GM23338 (cell line): ENCODE measurements at regions not wholly inside any gene's neighbourhood (a gene's known extent, or its start where the extent isn't known, plus 50 kb on each side); places are given as distances from the start of the nearest gene placed in this dataset.

Source experiments
- ATAC-seq: fragments of 200-7000 bp; cut with Tn5 transposase; 3 replicates; pipeline ENCODE4 v1.9.1; 2020
- DNase-seq: peaks from one replicate; pipeline ENCODE4 v3.0.0-alpha.2; 2015; ENCODE audit warnings: low spot score
- H2AFZ ChIP-seq: fragments of 200-600 bp; sonication (generic); 2 replicates; pipeline ENCODE4 v1.8.0; 2016; ENCODE audit warnings: antibody characterized with exemption, mild to moderate bottlenecking, moderate library complexity
- H3F3A ChIP-seq: fragments of 200-600 bp; sonication (generic); replicated peaks from 2 replicates; pipeline ENCODE4 v1.8.0; 2017; ENCODE audit warnings: antibody characterized with exemption, mixed run types, low read depth
- H3K27ac ChIP-seq: fragments of 200-600 bp; sonication (generic); 2 replicates; pipeline ENCODE4 v1.6.1; 2016; ENCODE audit warnings: low read depth
- H3K27me3 ChIP-seq: fragments of 200-600 bp; sonication (generic); 2 replicates; pipeline ENCODE4 v1.8.0; 2016; ENCODE audit warnings: mild to moderate bottlenecking, mixed run types, moderate library complexity; ENCODE audit not compliant: insufficient read depth
- H3K36me3 ChIP-seq: fragments of 200-600 bp; sonication (generic); 2 replicates; pipeline ENCODE4 v1.8.0; 2016; ENCODE audit warnings: mild to moderate bottlenecking; ENCODE audit not compliant: insufficient read depth
- H3K4me1 ChIP-seq: fragments of 200-600 bp; sonication (generic); 2 replicates; pipeline ENCODE4 v1.8.0; 2016; ENCODE audit warnings: mild to moderate bottlenecking, moderate library complexity; ENCODE audit not compliant: insufficient read depth
- H3K4me2 ChIP-seq: fragments of 200-600 bp; sonication (generic); 2 replicates; pipeline ENCODE4 v1.7.1; 2017; ENCODE audit warnings: mixed run types
- H3K4me3 ChIP-seq: fragments of 200-600 bp; sonication (generic); 2 replicates; pipeline ENCODE4 v1.6.1; 2016; ENCODE audit warnings: mixed run types
- H3K79me2 ChIP-seq: fragments of 200-600 bp; sonication (generic); replicated peaks from 2 replicates; pipeline ENCODE4 v1.8.0; 2017; ENCODE audit warnings: mild to moderate bottlenecking; ENCODE audit not compliant: insufficient read depth
- H3K9me2 ChIP-seq: fragments of 200-600 bp; sonication (generic); 2 replicates; pipeline ENCODE4 v1.8.0; 2017; ENCODE audit not compliant: insufficient read depth
- H4K20me1 ChIP-seq: fragments of 200-600 bp; sonication (generic); replicated peaks from 2 replicates; pipeline ENCODE4 v1.8.0; 2017; ENCODE audit warnings: mild to moderate bottlenecking; ENCODE audit not compliant: insufficient read depth
- H3K27ac Mint-ChIP-seq: 2 replicates; pipeline ENCODE4 v1.8.0; 2020; ENCODE audit warnings: inconsistent platforms, mild to moderate bottlenecking, moderate library complexity, mixed read lengths
- H3K27me3 Mint-ChIP-seq: 3 replicates; pipeline ENCODE4 v1.8.0; 2022; ENCODE audit warnings: low read depth, mild to moderate bottlenecking, moderate library complexity, mixed read lengths, inconsistent platforms; ENCODE audit not compliant: insufficient read depth, poor library complexity
- H3K36me3 Mint-ChIP-seq: 3 replicates; pipeline ENCODE4 v1.8.0; 2021; ENCODE audit warnings: low read depth, mild to moderate bottlenecking, inconsistent platforms, moderate library complexity, mixed read lengths
- H3K4me1 Mint-ChIP-seq: 3 replicates; pipeline ENCODE4 v1.8.0; 2020; ENCODE audit warnings: mild to moderate bottlenecking, inconsistent platforms, mixed read lengths
- H3K4me3 Mint-ChIP-seq: 3 replicates; pipeline ENCODE4 v1.8.0; 2021; ENCODE audit warnings: moderate library complexity, mild to moderate bottlenecking, inconsistent platforms, mixed read lengths
- H3K9me3 Mint-ChIP-seq: 3 replicates; pipeline ENCODE4 v1.8.0; 2020; ENCODE audit warnings: moderate library complexity, mild to moderate bottlenecking, inconsistent platforms, mixed read lengths
- CREB1 ChIP-seq: fragments of 250-450 bp; sonication (Bioruptor Pico); IDR thresholded peaks from 2 replicates; pipeline ENCODE4 v1.5.0; 2020; ENCODE audit warnings: low read depth, mild to moderate bottlenecking, moderate library complexity
- JUNB ChIP-seq: IDR thresholded peaks from one replicate; pipeline ENCODE4 v1.6.1; 2016; ENCODE audit warnings: antibody characterized with exemption; ENCODE audit not compliant: unreplicated experiment
- POLR2AphosphoS5 ChIP-seq: IDR thresholded peaks from 2 replicates; pipeline ENCODE4 v1.6.1; 2016; ENCODE audit warnings: antibody characterized with exemption, low read depth
- TF ChIP-seq, protein P1 (sequence below), 2 experiments: fragments of 200-600 bp in 1 of 2; sonication (generic) in 1 of 2; conservative IDR thresholded peaks; 2 replicates each; pipeline versions ENCODE4 v1.5.1 to v1.6.1; 2016 to 2017; ENCODE audit warnings: antibody characterized with exemption in 2 of 2, low read depth in 2 of 2, mild to moderate bottlenecking in 2 of 2, moderate library complexity in 1 of 2
- TF ChIP-seq, protein P2 (sequence below): IDR thresholded peaks from 2 replicates; pipeline ENCODE4 v1.6.1; 2016; ENCODE audit warnings: antibody characterized with exemption
- TF ChIP-seq, protein P3 (sequence below): IDR thresholded peaks from one replicate; pipeline ENCODE4 v1.6.1; 2018; ENCODE audit warnings: antibody characterized with exemption; ENCODE audit not compliant: unreplicated experiment
- TF ChIP-seq, protein P4 (sequence below): fragments of 250-450 bp; sonication (Bioruptor Pico); IDR thresholded peaks from 2 replicates; pipeline ENCODE4 v1.5.0; 2020; ENCODE audit warnings: mild to moderate bottlenecking, moderate library complexity

DNA sequence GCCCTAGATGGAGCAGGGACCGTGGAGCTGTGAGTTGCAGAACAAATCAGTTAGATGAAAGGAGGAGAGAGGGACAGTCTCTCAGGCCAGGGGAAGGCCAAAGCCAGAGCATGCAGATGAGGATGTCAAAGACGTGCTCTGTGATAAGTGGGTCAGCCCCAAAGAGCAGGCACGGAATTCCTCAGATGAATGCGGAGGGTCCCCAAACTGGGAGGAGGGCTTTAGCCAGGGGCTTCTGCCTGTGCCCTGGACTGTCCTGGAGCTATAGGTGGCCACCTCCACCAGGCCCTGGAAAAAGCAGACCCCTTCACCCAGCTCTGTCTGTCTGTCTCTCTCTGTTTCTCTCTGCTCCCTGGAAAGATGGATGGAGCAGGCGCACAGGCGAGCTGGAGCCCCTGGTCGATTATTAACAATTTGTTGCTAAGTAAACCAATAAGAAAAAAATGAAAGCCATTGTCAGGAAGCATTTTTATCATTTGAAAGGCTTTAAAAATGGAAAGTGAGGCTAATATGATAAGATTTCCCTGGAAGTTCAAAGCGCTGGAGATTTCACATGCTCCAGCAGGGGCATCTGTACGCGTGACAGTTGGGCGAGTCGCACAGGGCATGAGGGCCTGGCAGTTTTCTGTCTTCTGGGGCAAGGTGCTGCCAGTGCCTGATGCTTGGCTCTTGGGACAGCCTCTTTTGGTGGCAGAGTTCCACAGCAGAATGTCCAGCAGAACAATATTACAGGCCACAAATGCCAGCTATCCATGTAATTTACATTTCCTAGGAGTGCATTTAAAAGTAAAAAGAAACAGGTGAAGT is 241.0 kb downstream of the GLI2 start (continued):
- TF ChIP-seq, protein P1, sequence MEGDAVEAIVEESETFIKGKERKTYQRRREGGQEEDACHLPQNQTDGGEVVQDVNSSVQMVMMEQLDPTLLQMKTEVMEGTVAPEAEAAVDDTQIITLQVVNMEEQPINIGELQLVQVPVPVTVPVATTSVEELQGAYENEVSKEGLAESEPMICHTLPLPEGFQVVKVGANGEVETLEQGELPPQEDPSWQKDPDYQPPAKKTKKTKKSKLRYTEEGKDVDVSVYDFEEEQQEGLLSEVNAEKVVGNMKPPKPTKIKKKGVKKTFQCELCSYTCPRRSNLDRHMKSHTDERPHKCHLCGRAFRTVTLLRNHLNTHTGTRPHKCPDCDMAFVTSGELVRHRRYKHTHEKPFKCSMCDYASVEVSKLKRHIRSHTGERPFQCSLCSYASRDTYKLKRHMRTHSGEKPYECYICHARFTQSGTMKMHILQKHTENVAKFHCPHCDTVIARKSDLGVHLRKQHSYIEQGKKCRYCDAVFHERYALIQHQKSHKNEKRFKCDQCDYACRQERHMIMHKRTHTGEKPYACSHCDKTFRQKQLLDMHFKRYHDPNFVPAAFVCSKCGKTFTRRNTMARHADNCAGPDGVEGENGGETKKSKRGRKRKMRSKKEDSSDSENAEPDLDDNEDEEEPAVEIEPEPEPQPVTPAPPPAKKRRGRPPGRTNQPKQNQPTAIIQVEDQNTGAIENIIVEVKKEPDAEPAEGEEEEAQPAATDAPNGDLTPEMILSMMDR (conservative IDR thresholded peaks at IDR 0.05; ENCODE audit: low read depth in 2 of 2), result no peak
- no peak for TF ChIP-seq JUNB

DNA sequence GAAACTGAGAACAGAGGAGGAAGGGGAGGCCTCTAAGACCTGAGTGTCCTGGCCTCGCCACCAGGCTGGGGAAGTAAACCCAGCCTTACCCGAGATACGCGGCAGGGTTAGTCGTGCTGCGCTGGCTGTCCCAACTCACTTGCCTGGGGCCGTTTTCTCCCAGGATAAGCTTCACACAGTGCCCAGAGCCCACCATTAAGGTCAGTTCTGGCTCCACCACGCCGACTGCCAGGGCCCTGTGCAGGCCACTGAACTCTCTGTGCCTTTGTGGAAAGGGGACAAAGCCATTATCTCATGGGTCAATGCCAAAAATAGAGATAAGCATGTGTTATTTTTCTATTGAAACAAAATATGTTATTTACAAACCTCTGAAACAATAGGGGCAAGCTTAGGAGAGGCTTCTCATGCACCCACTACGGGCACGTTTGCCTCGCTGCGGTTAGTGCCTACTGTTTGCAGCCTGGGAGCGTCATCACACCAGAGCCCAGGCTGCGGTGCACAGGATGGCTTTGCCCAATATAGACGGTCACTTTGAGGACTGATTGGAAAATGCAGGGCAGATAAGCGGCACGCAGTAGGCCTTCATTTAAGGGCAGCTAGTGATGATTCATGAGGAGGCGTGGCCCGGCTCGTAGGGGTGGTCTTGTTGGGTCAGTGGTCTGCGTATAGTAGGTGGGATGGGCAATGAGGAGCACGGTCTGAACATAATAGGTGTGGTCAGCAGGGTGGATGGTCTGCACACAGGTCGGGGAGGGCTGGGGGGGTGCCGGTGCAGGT is 242.1 kb downstream of the GLI2 start:
- no peaks in the 10 kb centered on the region for H3K27me3 ChIP-seq
- H3K27ac Mint-ChIP-seq, result no peak overlapping the region
- H2AFZ ChIP-seq, result no peak overlapping the region
- H3K27me3 Mint-ChIP-seq, result peaks cover 11% of the 10 kb centered on the region
- H4K20me1 ChIP-seq, result peaks cover 14% of the 10 kb centered on the region
- H3K9me3 Mint-ChIP-seq, result no peaks in the 10 kb centered on the region
- H3K4me3 ChIP-seq, result no peak overlapping the region
- peaks cover 12% of the 10 kb centered on the region for H3K36me3 ChIP-seq
- no peaks in the 10 kb centered on the region for H3K79me2 ChIP-seq
- no peak overlapping the region for H3K4me3 Mint-ChIP-seq
- no peak overlapping the region for H3K4me2 ChIP-seq
- 0 out of 2 replicates have a peak overlapping the region, but pooled peaks have one; percentile 14 for H3K27ac ChIP-seq
- no peak for DNase-seq
- H3F3A ChIP-seq, result no peaks in the 10 kb centered on the region
- H3K4me1 Mint-ChIP-seq, result peaks cover 11% of the 10 kb centered on the region
- peaks cover 8% of the 10 kb centered on the region for H3K4me1 ChIP-seq
- ATAC-seq, result no peak
- peaks cover 60% of the 10 kb centered on the region for H3K36me3 Mint-ChIP-seq
- H3K9me2 ChIP-seq, result no peaks in the 10 kb centered on the region
- TF ChIP-seq, protein P2, sequence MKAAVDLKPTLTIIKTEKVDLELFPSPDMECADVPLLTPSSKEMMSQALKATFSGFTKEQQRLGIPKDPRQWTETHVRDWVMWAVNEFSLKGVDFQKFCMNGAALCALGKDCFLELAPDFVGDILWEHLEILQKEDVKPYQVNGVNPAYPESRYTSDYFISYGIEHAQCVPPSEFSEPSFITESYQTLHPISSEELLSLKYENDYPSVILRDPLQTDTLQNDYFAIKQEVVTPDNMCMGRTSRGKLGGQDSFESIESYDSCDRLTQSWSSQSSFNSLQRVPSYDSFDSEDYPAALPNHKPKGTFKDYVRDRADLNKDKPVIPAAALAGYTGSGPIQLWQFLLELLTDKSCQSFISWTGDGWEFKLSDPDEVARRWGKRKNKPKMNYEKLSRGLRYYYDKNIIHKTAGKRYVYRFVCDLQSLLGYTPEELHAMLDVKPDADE, result no peak
- TF ChIP-seq, protein P3, sequence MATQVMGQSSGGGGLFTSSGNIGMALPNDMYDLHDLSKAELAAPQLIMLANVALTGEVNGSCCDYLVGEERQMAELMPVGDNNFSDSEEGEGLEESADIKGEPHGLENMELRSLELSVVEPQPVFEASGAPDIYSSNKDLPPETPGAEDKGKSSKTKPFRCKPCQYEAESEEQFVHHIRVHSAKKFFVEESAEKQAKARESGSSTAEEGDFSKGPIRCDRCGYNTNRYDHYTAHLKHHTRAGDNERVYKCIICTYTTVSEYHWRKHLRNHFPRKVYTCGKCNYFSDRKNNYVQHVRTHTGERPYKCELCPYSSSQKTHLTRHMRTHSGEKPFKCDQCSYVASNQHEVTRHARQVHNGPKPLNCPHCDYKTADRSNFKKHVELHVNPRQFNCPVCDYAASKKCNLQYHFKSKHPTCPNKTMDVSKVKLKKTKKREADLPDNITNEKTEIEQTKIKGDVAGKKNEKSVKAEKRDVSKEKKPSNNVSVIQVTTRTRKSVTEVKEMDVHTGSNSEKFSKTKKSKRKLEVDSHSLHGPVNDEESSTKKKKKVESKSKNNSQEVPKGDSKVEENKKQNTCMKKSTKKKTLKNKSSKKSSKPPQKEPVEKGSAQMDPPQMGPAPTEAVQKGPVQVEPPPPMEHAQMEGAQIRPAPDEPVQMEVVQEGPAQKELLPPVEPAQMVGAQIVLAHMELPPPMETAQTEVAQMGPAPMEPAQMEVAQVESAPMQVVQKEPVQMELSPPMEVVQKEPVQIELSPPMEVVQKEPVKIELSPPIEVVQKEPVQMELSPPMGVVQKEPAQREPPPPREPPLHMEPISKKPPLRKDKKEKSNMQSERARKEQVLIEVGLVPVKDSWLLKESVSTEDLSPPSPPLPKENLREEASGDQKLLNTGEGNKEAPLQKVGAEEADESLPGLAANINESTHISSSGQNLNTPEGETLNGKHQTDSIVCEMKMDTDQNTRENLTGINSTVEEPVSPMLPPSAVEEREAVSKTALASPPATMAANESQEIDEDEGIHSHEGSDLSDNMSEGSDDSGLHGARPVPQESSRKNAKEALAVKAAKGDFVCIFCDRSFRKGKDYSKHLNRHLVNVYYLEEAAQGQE, result no peak
- TF ChIP-seq, protein P4, sequence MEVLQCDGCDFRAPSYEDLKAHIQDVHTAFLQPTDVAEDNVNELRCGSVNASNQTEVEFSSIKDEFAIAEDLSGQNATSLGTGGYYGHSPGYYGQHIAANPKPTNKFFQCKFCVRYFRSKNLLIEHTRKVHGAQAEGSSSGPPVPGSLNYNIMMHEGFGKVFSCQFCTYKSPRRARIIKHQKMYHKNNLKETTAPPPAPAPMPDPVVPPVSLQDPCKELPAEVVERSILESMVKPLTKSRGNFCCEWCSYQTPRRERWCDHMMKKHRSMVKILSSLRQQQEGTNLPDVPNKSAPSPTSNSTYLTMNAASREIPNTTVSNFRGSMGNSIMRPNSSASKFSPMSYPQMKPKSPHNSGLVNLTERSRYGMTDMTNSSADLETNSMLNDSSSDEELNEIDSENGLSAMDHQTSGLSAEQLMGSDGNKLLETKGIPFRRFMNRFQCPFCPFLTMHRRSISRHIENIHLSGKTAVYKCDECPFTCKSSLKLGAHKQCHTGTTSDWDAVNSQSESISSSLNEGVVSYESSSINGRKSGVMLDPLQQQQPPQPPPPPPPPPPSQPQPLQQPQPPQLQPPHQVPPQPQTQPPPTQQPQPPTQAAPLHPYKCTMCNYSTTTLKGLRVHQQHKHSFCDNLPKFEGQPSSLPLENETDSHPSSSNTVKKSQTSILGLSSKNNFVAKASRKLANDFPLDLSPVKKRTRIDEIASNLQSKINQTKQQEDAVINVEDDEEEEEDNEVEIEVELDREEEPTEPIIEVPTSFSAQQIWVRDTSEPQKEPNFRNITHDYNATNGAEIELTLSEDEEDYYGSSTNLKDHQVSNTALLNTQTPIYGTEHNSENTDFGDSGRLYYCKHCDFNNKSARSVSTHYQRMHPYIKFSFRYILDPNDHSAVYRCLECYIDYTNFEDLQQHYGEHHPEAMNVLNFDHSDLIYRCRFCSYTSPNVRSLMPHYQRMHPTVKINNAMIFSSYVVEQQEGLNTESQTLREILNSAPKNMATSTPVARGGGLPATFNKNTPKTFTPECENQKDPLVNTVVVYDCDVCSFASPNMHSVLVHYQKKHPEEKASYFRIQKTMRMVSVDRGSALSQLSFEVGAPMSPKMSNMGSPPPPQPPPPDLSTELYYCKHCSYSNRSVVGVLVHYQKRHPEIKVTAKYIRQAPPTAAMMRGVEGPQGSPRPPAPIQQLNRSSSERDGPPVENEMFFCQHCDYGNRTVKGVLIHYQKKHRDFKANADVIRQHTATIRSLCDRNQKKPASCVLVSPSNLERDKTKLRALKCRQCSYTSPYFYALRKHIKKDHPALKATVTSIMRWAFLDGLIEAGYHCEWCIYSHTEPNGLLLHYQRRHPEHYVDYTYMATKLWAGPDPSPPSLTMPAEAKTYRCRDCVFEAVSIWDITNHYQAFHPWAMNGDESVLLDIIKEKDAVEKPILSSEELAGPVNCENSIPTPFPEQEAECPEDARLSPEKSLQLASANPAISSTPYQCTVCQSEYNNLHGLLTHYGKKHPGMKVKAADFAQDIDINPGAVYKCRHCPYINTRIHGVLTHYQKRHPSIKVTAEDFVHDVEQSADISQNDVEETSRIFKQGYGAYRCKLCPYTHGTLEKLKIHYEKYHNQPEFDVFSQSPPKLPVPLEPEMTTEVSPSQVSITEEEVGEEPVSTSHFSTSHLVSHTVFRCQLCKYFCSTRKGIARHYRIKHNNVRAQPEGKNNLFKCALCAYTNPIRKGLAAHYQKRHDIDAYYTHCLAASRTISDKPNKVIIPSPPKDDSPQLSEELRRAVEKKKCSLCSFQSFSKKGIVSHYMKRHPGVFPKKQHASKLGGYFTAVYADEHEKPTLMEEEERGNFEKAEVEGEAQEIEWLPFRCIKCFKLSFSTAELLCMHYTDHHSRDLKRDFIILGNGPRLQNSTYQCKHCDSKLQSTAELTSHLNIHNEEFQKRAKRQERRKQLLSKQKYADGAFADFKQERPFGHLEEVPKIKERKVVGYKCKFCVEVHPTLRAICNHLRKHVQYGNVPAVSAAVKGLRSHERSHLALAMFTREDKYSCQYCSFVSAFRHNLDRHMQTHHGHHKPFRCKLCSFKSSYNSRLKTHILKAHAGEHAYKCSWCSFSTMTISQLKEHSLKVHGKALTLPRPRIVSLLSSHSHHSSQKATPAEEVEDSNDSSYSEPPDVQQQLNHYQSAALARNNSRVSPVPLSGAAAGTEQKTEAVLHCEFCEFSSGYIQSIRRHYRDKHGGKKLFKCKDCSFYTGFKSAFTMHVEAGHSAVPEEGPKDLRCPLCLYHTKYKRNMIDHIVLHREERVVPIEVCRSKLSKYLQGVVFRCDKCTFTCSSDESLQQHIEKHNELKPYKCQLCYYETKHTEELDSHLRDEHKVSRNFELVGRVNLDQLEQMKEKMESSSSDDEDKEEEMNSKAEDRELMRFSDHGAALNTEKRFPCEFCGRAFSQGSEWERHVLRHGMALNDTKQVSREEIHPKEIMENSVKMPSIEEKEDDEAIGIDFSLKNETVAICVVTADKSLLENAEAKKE (CRISPR knock-in tag), result no peak
- TF ChIP-seq CREB1 (CRISPR knock-in tag) (no peak), POLR2AphosphoS5 (no peak)
